Femur (tissue), 1 donor: ENCODE measurements at regions not wholly inside any gene's neighbourhood (a gene's known extent, or its start where the extent isn't known, plus 50 kb on each side); places are given as distances from the start of the nearest gene placed in this dataset.
A peak's percentile ranks its signal among the peaks of the same experiment; 100 is the strongest.

ENCODE experiments used
- DNase-seq: peaks from one replicate; pipeline ENCODE4 v3.0.0-alpha.2; 2017

DNA sequence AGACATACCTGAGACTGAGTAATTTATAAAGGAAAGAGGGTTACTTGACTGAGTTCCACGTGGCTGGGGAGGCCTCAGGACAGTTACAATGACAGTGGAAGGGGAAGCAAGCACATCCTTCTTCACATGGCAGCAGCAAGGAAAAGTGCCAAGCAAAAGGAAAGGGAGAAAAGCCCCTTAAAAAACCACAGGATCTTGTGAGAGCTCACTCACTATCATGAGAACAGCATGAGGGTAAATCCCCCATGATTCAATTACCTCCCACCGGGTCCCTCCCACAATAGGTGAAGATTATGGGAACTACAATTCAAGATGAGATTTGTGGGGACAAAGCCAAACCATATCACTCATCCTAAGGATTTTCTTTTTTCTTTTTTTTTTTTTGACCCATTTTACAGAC lies 177.8 kb upstream of the EEA1 start:
- no peak for DNase-seq

DNA sequence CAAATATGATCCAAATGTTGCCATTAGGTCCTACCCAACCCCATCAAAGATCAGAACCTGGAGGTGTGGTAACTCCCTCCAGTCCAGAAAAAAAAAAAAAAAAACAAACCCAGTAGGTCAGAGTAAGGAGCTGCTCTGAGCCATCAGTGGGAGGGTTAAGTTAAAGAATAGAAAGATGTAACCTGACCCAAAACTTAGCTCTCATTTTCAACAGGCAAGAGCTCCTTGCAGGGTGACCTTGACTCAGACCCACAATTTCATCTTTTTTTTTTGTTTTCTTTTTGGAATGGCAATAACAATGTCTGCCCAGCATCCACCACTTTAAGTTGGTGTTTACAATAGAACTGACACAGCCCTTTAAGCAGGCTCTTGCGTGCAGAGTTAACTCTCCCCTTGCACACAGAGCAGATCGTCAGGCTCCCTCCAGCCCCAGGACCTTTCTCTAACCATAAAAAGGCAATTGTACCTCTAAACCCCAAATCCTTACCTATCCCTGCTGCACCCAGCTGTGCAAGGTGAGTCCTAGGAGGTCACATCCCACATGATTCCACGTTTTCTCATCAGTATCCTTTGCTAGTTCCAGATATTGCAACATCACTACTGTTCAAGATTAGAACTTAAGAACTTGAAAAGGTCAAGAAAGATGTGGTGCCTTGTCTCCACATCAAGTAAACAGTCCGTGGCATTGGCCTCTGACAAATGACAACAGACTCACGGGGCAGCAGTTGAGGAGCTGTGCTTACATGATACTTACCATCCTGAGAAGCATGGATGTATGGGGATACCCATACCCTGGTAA lies 178.6 kb upstream of the EEA1 start:
- no peak for DNase-seq

DNA sequence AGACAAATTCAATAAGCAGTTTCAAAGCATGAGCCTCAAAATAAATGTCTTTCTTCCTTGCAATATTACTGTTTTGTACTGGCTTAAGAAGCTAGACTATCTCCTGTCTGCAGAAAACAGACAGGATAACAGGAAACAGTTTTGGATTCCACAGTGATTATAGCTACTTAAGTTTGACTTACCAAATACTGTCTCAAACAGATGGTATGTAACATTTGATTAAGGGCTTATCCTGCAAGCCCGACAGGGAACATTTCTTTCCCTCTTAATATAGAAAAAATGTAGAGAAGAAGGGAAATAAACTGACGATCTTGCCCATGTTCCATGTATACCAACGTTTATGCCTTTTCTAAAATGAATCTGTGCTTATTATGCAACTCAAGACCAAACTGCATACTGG lies 179.9 kb upstream of the EEA1 start:
- DNase-seq: no peak

DNA sequence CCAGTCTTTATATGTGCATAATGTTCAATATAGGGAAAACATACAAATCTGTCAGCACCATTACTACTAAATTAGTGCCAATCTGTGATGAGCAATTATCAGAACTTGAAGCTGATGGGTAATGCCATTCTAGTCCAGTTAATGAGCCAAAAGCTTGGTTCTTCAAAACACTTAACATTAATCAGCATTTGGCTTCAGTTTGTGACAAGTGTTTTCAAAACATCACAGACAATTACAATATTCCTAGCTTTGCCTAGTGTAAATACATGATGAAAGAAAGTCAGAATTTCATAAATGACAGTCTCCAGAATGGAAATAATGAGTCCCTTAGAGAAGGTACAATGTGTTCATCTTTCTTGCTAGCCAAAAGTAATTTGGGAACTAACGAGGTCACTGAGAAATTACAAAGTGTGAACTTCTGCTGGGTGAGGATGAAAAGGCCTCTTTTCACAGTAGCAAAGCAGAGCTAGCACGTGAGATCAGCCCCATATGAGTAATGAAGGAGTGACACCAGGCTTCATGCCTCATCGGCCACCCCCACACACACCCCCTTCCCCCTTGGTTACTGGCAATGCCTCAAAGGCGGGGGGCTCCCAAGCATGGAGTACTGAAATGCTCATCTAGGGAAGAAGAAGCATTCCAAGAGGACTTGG lies 180.6 kb upstream of the EEA1 start:
- DNase-seq: no peak

DNA sequence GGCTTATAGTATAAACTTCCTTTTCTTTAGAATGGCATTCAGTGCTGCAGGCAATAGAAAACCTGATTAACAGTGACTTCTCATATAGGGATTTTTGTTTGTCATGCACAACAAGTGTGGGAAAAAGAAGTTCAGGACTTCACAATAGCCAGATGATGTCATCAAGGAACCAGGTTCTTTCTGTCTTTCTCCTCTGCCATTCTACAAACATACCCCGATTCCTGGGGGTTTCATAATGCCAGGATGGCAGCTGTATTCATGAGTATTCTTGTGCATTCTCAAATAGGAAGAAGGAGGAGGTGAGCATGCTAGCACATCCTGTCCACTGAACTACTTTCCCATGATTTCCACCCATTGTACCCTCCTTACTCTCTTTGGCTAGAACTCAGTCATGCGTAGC lies 182.7 kb upstream of the EEA1 start:
- DNase-seq: no peak

DNA sequence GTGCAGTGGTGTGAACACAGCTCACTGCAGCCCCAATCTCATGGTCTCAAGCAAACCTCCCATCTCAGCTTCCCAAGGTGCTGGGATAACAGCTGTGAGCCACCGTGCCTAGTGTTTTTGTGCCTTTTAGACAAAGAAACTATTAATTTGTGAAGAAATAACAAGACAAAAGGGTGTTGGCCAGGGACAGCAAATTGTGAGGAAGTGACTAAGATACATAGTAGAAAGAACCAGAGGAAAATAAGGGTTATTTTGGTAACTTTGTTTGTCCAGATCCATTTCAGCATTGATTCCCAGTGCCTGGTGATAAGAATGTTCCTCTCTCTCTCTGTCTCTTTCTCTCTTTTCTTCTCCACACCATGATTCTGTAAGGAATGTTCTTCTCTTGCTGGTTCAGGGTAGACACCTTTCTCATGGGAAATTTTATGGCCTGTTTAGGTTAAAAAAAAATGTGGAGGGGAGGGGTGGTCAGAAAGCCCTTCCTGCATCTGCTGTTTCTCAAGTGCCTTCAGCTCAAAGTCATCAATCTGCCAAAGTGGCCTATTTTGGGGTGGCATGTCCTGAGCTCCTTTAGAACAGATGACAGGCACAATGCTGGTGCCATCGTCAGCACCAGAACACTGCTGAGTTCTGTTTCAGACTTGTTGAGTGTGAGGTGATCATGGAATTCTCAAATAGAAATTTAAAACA lies 184.4 kb upstream of the EEA1 start:
- no peak for DNase-seq

DNA sequence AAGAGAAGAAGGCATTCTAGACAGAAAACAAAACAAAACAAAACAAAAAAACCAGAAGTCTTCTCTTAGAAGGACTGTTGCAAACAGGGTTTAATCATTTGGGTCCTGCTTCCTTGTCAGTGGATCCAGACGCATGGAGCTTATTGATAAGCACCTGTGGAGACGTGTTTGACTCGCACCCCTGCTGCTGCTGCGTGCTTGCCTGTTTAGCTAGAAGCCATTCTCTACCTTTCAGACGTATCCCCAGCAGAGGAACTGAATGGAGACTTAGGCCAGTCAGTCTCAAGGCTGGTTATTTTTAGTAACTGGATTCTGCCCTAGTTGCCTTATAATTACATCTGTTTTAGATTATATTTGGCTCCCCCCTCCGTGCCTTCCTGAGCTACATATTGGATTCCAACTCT lies 186.1 kb upstream of the EEA1 start:
- no peak for DNase-seq

DNA sequence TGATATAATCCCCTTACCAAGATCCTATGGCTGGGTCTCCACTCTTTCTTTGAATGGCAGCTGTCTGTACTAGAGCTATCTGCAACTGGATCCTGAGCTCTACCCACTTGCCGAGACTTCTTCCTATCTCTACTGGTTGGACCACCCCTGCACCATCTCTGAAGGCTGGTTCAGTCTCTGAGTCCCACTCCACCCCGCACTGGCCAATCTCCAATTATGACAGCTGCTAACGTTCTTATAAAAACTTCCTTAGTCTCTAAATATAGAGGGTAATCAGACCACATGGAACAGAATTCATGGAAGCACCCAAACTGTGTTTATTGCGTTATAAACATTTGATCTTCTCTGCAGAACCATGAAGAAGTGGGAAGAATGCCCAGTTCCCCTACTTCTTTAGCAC lies 186.6 kb upstream of the EEA1 start:
- peak; percentile 68 for DNase-seq

DNA sequence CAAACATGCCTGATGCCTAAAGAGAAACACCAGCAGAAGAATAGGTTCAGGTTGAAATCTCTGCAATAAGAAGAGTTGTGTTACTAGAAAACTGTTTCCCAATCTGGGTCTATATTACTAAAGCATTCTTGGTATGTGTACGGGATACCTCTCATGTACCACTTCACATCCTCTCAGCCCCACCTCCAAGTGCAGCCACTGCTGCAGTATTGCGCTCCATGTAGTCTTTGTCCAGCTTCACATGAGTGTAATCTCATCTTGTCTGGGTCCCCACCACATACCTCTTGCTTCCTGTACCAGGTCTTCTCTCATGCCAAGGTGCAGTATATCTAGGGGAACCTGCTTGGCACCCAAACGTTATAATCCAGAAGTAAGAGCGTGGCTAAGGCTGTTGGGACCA lies 187.5 kb upstream of the EEA1 start:
- DNase-seq: no peak

DNA sequence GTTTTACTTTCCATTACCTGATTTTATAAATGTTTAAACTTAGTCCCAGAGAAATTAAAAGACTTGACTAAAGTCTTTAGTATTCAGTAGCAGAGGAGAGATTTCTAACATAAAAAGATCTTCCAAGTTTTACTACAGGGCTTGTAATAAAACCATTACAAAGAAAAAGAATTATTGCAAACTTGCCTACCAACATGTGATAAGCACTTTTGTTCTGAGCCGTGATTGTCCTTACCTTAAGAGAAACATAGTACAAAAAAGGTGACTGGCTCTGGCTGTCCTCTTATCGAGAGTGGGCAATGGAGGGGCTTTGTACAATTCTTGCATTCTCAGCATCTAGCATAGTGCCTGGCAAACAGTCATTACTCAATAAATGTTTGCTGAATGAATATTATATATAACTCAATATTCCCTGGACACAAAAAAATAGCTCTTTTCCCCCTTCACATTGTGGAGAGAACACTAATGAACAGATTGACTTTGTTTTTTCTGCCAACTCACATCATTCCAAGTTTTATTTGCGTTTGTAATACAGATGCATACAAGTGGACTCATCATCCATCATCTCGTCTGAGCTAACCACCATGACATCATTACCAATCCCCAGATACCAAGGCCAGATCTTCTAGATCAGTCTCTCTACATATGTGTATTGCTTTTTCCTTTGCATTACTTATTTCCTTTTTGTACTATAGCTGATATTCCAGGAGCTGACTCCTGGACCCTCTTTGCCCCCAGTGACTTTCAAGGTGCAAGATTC lies 192.8 kb upstream of the EEA1 start:
- DNase-seq: no peak

DNA sequence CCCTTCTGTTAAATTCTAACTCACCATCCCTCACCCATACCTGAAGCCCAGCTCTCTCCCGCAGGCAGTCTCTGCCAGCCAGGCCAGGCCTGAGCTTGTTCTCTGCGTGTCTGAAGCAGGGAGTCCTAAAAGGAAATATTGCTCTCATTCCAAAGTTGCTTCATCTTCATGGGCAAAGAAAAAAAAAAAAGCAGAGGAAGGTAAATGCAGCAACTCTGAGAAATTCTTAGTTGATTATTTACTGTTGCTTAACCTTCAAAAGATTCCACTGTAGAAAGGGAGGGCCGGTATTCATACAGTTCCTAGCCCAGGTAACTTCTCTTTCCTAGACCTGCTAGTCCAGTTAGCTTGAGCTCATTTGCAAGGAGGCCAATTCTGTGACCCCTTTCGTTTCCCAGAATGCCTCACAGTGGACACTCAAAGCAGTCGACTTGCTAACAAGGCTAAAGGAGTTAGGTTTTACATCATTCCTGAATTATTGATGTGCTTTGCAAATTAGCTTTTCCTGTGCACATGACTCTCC lies 193.5 kb upstream of the EEA1 start:
- no peak for DNase-seq

DNA sequence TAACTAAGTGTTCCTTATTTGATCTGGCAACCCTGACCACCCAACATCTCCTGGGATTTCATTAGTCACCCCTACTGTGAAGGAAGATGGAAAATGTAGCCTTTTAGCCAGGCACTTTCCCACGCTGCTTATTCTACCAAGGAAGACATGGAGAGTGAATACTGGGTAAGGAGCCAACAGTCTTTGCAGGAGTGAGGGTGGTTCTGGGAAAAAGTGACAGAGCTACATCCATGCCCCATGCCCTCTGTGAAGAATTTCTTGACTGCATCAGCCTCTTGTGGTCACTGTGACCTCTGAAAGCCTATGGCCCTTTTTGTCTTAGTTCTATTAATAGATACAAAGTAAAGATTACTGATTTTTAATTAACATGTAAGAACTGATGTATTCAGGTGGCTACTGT lies 196.0 kb upstream of the EEA1 start:
- no peak for DNase-seq

DNA sequence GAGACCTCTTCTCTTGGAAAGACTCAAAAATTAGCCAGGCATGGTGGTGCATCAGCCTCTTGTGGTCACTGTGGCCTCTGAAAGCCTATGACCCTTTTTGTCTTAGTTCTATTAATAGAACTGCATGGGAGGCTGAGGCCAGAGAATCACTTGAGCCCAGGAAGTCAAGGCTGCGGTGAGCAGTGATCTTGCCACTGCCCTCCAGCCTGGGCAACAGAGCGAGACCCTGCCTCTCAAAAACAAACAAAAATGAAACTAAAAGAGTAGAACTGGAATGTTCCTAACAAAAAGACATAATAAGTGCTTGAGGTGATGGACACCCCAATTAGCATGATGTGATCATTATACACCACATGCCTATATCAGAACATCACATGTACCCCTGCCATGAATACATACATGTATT lies 197.0 kb upstream of the EEA1 start:
- DNase-seq: no peak

DNA sequence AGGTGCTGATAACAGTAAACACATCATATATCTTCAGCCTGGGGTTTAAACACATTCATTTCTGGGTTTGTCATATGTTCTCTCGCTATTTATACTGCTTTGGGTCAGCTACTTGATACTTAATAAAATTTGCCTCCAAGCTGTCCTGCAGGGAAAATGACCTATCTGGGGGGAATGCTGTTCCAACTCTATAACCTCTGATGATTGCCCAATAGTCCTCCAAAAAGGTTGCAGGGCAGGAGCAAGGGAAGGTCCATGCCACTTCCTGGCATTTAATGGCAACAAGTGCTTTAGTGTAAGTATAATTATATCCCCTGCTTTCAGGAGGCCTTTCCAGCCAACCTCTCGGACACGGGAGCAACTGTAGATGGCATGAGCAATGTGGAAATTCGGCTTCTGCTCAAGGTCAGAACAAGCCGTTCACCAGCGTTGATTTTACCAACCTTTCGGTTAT lies 198.0 kb upstream of the EEA1 start:
- DNase-seq: no peak

DNA sequence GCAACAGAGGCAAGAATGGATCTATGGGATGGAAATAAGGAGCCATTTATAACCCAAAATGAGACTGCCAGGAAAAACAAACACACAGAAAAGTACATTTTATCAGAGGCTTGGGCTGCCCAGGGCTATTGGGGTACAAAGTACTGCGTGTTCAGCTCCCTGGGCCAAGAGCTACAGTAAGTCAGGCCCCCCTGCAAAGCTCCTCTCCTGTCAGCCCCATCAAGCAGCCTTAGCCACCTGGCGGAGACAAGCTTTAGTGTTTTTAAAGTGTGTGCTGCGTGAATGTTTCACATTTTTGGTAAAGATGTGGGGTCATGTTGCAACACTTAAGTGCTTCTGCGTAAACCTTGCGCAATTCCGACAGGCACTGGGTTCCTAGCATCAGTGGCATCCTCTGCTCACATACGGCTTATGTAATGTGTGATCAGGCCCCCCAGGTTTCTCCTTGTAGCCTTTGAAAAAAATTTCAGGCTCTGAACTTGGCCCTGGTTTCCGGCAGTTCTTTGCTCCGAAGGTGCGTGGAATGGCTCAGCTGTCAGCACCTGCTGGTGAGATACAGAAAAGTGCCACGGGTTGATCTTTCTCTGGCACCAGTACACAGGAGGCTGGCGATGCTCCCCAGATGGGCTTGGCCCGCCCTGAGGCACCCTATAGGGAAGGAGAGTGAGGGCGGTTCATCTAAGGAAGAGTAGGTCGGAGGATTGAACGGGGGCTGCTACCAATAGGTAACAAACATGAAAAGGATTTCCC lies 198.7 kb upstream of the EEA1 start:
- peak; percentile 66 for DNase-seq

DNA sequence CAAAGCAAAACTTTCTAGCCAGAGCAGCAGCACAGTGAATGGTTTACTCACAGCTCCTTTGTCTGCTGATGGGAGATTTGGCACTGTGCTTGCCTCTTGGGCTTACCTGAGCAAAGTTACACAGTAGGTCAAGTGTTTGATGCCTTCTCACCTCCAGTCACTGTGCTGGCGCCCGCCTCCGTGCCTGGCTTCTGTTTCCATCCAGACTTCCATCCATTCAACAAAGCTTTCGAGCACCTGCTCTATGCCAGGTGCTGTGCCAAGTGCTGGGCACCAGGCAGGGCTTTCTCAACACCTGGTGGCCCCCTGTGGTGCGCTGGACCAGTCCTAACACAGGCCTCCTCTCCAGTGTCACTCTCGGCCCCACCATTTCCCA lies 199.2 kb upstream of the EEA1 start:
- DNase-seq: no peak

DNA sequence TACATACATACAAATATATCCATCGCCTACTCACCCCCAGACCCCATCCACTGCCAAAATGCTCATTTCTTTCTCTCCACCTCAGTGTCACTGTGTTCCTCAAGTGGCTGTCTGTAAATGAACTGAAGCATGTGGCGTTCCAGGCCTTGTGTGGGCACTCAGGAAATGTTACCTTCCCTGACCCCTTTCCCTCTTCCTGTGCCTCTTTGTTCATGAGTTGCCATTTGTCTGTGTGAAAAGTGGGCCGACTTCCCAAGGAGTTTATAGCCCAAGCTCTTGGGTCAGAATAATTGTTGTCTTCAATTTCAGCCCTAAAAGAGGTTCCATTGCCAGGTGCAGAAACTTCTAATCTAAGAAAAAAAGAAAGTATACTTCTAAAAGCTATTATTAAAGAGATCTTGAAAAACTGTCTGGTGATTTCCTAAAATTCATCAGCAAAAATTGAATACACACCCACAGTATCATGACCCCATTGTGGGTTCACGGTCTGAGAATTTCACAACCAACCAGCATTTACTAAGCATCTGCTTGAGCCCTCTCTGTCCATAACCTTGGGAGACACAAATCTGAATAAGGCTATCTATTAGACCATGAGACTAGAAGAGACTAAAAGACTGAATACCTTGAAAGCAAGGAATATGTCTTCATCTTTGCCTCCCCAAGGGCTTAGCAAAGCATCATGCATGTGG lies 201.4 kb upstream of the EEA1 start:
- DNase-seq: no peak

DNA sequence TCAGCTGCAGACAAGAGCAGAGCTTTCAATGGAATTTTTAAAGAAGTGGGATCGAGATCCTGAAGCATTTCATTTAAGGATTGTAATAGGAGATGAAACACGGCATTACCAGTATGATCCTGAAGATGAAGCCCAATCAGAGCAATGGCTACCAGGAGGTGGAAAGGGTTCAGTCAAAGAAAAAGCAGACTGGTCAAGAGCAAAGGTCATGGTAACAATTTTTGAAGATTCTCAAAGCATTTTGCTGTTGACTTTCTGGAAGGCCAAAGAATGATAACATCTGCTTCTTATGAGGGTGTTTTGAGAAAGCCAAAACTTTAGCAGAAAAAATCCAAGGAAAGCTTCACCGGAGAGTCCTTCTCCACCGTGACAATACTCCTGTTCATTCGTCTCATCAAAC lies 204.3 kb upstream of the EEA1 start:
- no peak for DNase-seq

DNA sequence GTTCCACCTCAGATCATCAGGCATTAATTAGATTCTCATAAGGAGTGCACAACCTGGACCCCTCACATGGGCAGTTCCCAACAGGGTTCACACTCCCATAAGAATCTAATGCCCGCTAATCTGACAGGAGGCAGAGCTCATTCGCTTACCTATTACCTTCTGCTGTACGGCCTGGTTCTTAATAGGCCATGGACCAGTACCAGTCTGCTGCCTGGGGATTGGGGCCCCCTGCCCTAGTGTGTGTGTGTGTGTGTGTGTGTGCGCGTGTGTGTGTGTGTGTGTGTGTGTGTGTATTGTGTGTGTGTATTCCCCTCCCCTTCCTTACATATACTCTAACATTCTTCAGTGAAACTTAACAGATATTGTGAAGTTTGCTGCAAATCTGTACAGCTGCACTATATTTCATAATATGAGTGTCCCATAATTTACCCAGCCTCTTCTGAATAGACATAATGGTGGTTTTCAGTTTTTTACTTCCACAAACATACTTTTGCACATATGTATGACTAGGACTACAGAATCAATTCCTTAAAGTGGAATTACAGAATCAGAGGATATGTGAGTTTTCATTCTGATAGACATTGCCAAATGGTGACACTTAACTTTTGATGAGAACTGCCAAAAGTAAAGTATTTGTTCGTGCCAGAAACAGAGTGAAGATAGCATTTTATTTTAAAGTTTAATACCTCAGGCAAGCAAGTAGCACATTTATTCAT lies 205.2 kb upstream of the EEA1 start:
- DNase-seq: no peak

DNA sequence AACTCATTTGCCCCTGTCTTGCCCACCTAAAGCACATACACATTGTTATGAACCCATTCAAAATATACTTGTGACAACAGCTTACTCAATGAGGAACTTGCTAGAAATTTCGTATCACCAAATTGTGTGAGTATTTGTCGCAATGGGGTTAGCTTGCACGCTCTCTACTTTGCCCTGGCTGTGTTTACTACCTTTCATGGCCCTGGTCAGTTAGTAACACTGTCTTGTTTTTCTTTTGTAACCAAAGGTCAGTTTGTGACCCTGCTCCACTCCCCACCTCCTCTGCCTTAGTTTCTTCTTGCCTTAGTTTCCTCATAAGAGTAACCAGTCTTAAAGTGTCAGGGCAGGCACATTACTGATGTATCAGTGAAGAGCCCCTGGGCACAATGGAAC lies 205.8 kb upstream of the EEA1 start:
- DNase-seq: no peak
